Panc1 (cell line): ENCODE measurements at regions not wholly inside any gene's neighbourhood (a gene's known extent, or its start where the extent isn't known, plus 50 kb on each side); places are given as distances from the start of the nearest gene placed in this dataset.

Experiments
- ATAC-seq: fragments of 200-7000 bp; cut with Tn5 transposase; 2 replicates; pipeline ENCODE4 v1.9.1; 2020; ENCODE audit warnings: mild to moderate bottlenecking, moderate library complexity
- BruUV-seq: library from RNA; stranded (reverse); fragments of 400-500 nt; replicated peaks from 2 replicates; lab custom pipeline; 2021; lab: Mats Ljungman, UMichigan
- CTCF ChIA-PET: fragments of 300-600 bp; sonication (Branson Sonifier 250); formaldehyde crosslinking; loops from one replicate; lab custom pipeline; 2022; ENCODE audit warnings: antibody characterized with exemption; lab: Charles Lee
- POLR2A ChIA-PET: fragments of 300-600 bp; sonication (Branson Sonifier 250); formaldehyde crosslinking; loops from one replicate; lab custom pipeline; 2022; ENCODE audit warnings: antibody characterized with exemption; lab: Charles Lee
- DNase-seq: peaks from one replicate; pipeline ENCODE4 v3.0.0-alpha.2; 2010; ENCODE audit warnings: low read depth, low spot score
- H3K27ac ChIP-seq: 2 replicates; pipeline ENCODE4 v1.5.1; 2011; ENCODE audit warnings: mild to moderate bottlenecking, low read length, inconsistent platforms
- H3K27me3 ChIP-seq: fragments of 200-500 bp; sonication (Bioruptor generic); 2 replicates; pipeline ENCODE4 v1.6.0; 2014; ENCODE audit warnings: low read length, inconsistent platforms; ENCODE audit not compliant: control insufficient read depth, insufficient read depth
- H3K36me3 ChIP-seq: fragments of 200-500 bp; sonication (Bioruptor generic); 2 replicates; pipeline ENCODE4 v1.5.1; 2014; ENCODE audit warnings: inconsistent platforms, mild to moderate bottlenecking, low read length, moderate library complexity; ENCODE audit not compliant: control insufficient read depth, insufficient read depth
- H3K4me1 ChIP-seq: 2 replicates; pipeline ENCODE4 v1.5.1; 2011; ENCODE audit warnings: inconsistent platforms, mild to moderate bottlenecking, low read length, moderate library complexity; ENCODE audit not compliant: control insufficient read depth, insufficient read depth
- H3K4me3 ChIP-seq, 2 experiments: 2 replicates each; pipeline ENCODE4 v1.5.1; 2011 to 2012; ENCODE audit warnings: low read depth in 2 of 2, low read length in 2 of 2, mild to moderate bottlenecking in 2 of 2, inconsistent platforms in 1 of 2, moderate library complexity in 1 of 2
- H3K9me3 ChIP-seq: fragments of 200-500 bp; sonication (Bioruptor generic); 2 replicates; pipeline ENCODE4 v1.5.1; 2014; ENCODE audit warnings: low read depth, mild to moderate bottlenecking, inconsistent platforms, low read length, moderate library complexity; ENCODE audit not compliant: control insufficient read depth, insufficient read depth
- POLR2AphosphoS5 ChIP-seq: IDR thresholded peaks from 2 replicates; pipeline ENCODE4 v1.6.1; 2012; ENCODE audit warnings: mild to moderate bottlenecking, low read depth, low read length, moderate library complexity
- SIN3A ChIP-seq: IDR thresholded peaks from 2 replicates; pipeline ENCODE4 v1.6.1; 2012; ENCODE audit warnings: low read depth, mild to moderate bottlenecking, low read length, moderate library complexity, borderline replicate concordance; ENCODE audit not compliant: insufficient read depth
- TCF7L2 ChIP-seq: IDR thresholded peaks from 2 replicates; pipeline ENCODE4 v1.6.1; 2011; ENCODE audit warnings: mild to moderate bottlenecking, low read depth, low read length, inconsistent platforms
- in situ Hi-C: cut with HindIII; loops from 2 replicates; pipeline ENCODE4 v1.10.0; 2016; ENCODE audit warnings: low sequenced_read_pairs, low pct_unique_long_range_greater_than_20kb
- intact Hi-C: fragments of 100-400 bp; cut with micrococcal nuclease; formaldehyde crosslinking; loops from one replicate; pipeline ENCODE4 v1.10.0; 2022; ENCODE audit not compliant: unreplicated experiment
- TF ChIP-seq, protein P1 (sequence below), 2 experiments: IDR thresholded peaks; 2 replicates each; pipeline ENCODE4 v1.6.1; 2011 to 2012; ENCODE audit warnings: low read depth in 2 of 2, control low read depth in 1 of 2, low read length in 1 of 2, mild to moderate bottlenecking in 1 of 2, moderate library complexity in 1 of 2; ENCODE audit not compliant: insufficient read depth in 1 of 2
- TF ChIP-seq, protein P2 (sequence below): fragments of 450-650 bp; IDR thresholded peaks from 2 replicates; pipeline ENCODE4 v1.5.1; 2017; ENCODE audit warnings: mild to moderate bottlenecking

- intact Hi-C loops (no loop called here), in situ Hi-C loops (no loop called here)
- no peaks in the 10 kb centered on the region for H3K36me3 ChIP-seq
- H3K4me3 ChIP-seq, result no peak overlapping the region
- ChIA-PET POLR2A (interaction anchor here (0.7 kb wide), 1 partner anchor 238 kb away, joined by 5 read pairs; no protein-coding TSS in a partner anchor), CTCF (interaction anchor here (0.7 kb wide), 1 partner anchor 167 kb away, joined by 3 read pairs; no protein-coding TSS in a partner anchor)
- TF ChIP-seq, protein P1, sequence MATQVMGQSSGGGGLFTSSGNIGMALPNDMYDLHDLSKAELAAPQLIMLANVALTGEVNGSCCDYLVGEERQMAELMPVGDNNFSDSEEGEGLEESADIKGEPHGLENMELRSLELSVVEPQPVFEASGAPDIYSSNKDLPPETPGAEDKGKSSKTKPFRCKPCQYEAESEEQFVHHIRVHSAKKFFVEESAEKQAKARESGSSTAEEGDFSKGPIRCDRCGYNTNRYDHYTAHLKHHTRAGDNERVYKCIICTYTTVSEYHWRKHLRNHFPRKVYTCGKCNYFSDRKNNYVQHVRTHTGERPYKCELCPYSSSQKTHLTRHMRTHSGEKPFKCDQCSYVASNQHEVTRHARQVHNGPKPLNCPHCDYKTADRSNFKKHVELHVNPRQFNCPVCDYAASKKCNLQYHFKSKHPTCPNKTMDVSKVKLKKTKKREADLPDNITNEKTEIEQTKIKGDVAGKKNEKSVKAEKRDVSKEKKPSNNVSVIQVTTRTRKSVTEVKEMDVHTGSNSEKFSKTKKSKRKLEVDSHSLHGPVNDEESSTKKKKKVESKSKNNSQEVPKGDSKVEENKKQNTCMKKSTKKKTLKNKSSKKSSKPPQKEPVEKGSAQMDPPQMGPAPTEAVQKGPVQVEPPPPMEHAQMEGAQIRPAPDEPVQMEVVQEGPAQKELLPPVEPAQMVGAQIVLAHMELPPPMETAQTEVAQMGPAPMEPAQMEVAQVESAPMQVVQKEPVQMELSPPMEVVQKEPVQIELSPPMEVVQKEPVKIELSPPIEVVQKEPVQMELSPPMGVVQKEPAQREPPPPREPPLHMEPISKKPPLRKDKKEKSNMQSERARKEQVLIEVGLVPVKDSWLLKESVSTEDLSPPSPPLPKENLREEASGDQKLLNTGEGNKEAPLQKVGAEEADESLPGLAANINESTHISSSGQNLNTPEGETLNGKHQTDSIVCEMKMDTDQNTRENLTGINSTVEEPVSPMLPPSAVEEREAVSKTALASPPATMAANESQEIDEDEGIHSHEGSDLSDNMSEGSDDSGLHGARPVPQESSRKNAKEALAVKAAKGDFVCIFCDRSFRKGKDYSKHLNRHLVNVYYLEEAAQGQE (IDR thresholded peaks at IDR 0.05; ENCODE audit: insufficient read depth in 1 of 2, low read depth in 2 of 2, low read length in 1 of 2), result no peak
- no peak for TF ChIP-seq SIN3A
- TF ChIP-seq, protein P2, sequence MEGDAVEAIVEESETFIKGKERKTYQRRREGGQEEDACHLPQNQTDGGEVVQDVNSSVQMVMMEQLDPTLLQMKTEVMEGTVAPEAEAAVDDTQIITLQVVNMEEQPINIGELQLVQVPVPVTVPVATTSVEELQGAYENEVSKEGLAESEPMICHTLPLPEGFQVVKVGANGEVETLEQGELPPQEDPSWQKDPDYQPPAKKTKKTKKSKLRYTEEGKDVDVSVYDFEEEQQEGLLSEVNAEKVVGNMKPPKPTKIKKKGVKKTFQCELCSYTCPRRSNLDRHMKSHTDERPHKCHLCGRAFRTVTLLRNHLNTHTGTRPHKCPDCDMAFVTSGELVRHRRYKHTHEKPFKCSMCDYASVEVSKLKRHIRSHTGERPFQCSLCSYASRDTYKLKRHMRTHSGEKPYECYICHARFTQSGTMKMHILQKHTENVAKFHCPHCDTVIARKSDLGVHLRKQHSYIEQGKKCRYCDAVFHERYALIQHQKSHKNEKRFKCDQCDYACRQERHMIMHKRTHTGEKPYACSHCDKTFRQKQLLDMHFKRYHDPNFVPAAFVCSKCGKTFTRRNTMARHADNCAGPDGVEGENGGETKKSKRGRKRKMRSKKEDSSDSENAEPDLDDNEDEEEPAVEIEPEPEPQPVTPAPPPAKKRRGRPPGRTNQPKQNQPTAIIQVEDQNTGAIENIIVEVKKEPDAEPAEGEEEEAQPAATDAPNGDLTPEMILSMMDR, result no peak
- no peak for TF ChIP-seq POLR2AphosphoS5
- TF ChIP-seq TCF7L2, result no peak
- H3K4me1 ChIP-seq, result no peaks in the 10 kb centered on the region
- no peaks in the 10 kb centered on the region for H3K9me3 ChIP-seq
- H3K27me3 ChIP-seq, result no peaks in the 10 kb centered on the region
- ATAC-seq, result no peak
- H3K27ac ChIP-seq, result no peak overlapping the region
- no peak for DNase-seq
- BruUV-seq, result no TSS peak
Observed at GRCh38 chr7:10798044-10798443, 175.6 kb upstream of the PHF14 start.

- H3K9me3 ChIP-seq, result no peaks in the 10 kb centered on the region
- ChIA-PET POLR2A (no interaction called here), CTCF (no interaction called here)
- BruUV-seq, result no TSS peak
- intact Hi-C loops, result no loop called here
- H3K27ac ChIP-seq, result no peak overlapping the region
- H3K36me3 ChIP-seq, result no peaks in the 10 kb centered on the region
- in situ Hi-C loops, result no loop called here
- no peak overlapping the region for H3K4me3 ChIP-seq
- H3K27me3 ChIP-seq, result no peaks in the 10 kb centered on the region
- TF ChIP-seq, protein P2, result no peak
- TF ChIP-seq, protein P1 (IDR thresholded peaks at IDR 0.05; ENCODE audit: insufficient read depth in 1 of 2, low read depth in 2 of 2, low read length in 1 of 2), result no peak
- TF ChIP-seq POLR2AphosphoS5 (no peak), SIN3A (no peak), TCF7L2 (no peak)
- DNase-seq (no peak), ATAC-seq (no peak)
- no peaks in the 10 kb centered on the region for H3K4me1 ChIP-seq
Observed at GRCh38 chr7:10799475-10799874, 174.2 kb upstream of the PHF14 start.
